ENCODE measurements at regions not wholly inside any gene's neighbourhood (a gene's known extent, or its start where the extent isn't known, plus 50 kb on each side); places are given as distances from the start of the nearest gene placed in this dataset.

DNA sequence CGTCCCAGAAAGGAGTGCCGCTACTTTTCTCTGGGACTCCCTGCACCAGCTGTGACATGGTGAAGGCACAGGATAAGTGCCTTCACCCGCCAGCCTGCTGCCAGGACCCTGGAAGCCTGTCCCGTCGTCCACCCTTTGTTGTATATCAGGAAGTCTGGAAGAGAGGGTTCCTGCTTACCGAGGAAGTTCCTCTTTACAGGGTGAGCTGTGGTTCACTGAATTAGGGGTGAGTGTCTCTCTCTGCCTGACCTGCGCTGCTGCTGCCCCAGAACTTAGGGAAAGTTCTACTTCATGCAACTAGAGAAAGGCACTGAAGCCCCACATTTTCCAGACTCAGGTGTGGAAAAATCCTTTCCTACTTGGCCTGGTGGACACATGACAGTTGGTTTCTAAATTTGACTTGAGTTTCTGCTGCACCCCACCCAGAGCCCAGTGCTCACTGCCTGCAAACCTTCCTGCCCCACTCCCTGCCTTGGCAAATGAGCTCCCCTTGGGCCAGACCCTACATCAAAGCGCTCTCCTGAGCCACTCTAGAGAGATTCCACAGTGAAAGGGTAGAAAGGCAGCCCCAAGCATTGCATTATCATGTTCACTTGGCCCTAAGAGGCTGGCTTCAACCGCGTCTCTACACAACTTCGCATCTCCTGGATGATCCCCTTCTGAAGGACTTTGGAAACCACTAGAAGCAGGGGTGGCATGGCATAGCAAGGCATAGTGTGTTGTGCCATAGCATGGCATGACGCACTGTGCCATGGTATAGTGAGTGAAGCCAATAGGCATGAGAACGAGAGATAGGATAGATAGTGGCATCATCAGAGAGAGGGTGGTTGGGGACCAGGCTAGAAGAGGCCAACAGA lies 215.8 kb upstream of the CDYL start:
- DNase-seq (ENCODE audit: low spot score): no peak

DNA sequence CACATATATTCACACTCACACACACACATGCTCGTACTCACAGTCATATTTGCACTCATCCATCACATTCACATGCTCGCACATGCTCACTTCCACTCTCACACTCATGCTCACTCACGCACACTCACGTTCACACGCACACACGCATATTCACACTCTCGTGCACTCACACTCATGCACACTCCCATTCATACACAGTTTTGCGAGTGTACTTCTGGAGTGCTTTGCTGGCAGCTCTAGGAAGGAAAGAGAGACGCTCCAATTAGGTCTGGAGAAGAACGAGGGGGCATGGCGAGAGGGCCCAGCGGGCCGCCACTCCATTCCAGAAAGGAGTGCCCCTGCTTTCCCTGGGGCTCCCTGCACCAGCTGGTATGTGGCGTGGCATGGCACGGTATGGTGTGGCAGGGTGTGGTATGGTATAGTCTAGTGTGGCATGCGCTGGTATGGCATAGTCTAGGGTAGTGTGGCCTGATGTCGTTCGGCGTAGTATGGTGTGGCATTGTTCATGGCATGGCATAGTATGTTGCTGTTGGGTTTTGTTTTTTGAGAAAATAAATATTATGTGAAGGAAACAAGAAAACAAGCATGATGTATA lies 216.8 kb upstream of the CDYL start:
- no peak for DNase-seq (ENCODE audit: low spot score)

DNA sequence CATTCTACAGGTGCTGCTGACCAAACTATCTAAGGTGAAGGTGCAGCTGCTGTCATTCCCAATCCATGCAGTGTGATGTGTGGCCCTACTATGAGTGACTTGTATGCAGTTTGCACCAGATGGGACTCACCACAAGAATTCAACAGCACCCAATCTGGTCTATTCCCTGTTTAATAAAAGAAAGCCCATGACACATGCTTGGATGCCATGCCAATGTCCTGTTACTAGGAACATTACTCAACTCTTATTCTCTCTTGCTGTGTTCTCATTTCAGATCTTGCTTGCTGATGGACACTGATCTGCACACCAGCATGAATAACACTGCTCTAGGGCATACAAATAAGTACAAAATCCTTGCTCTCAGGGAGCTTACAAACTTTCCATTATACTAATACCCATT lies 221.6 kb upstream of the CDYL start:
- DNase-seq (ENCODE audit: low spot score): no peak

DNA sequence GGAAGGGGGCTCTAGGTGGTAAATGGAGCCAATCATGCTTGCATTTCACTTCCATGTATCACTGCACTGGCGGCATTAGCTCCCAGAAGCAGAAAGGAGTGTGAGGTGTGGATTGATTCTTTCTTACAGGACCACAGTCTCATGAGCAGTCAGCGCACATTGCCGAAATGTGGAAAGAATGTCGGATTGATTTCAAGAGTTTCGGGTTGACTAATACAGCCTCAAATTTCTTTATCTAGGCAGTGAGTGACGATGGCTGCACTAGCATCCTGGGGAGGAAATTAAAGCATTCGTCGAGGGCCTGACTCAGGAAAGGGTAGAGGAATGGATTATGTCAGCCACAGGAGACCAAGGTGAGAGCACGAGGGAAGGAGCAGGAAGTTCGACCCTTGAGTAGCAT lies 222.8 kb upstream of the CDYL start:
- DNase-seq (ENCODE audit: low spot score): no peak

DNA sequence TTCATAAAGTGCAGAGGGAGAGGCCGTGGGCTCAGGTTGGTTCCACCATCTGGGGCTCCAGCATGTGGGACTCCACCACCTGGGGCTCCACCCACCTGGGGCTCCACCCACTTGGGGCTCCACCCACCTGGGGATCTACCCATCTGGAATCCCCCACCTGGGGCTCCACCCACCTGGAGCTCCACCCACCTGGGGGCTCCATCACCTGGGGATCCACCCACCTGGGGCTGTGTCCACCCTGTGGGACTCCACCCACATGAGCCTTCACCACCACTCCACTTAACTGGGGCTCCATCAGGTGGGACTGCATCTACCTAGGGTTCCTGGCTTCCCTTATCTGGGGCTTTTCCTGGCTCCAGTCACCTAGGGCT lies 226.0 kb upstream of the CDYL start:
- no peak for DNase-seq (ENCODE audit: low spot score)

DNA sequence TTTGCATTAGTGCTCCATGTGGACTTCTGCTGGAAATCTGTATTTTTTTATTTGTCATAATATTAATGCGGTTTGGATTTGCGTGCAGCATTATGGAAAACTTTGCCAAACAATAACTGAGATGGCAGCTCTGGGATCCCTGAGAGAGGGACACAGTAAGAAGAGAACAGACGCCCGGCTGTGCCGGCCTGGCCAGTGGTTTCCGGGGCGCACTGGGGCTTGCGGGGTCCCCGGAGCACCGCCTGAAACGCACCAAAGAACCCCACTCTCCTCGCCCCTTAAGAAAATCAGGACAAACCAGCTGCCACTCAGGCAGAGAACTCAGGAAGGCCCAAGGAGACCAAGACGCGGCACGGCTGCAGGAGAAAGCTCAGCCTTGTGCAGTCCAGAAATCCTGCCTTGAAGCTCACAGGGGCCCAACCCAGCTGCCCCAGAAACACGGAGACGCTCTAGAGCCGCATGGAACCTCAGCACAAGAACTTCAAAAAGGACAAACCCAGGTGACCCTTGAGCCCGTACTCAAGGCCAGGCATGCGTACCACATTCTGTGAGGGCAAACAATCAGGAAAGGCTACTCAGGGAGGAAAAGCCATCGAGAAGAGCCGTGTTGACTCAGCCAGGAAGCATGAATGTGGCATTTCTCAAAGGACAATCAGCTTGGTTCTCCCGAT lies 226.5 kb upstream of the CDYL start:
- no peak for DNase-seq (ENCODE audit: low spot score)

DNA sequence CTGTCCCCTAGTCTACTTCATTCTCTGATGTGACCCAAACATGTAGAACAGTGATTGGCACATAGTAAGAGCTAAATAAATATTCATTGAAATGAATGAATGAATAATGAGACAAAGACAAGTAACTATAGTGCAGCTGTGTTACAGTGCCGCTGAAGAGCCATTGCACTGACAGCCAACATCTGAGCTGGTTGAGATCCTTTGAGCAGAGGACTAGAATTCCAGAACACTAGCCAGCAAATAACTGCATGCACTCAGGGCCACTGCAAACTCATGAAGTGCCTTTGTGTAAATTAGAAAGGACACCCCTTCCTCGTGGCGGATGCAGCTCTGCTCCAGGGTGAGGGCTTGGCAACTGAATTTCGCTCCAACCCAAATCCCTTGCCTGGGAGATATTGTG lies 230.3 kb upstream of the CDYL start:
- DNase-seq (ENCODE audit: low spot score): no peak

DNA sequence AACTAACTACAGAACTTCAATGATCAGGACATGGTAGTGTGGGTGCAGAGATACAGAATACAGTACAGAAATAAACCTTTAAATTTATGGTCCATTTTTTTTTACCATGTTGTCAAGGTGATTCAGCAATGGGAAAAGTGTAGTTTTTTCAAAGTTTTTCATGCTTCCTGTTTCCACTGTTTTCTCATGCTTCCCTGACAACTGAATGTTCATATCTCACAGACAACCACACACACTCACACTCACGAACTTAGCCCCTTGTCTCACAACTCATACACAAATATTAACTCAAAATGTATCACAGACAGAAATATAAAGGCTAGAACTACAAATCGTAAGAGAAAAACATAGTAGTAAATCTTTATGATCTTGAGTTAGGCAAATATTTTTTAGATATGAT lies 232.6 kb upstream of the CDYL start:
- DNase-seq (ENCODE audit: low spot score): no peak

DNA sequence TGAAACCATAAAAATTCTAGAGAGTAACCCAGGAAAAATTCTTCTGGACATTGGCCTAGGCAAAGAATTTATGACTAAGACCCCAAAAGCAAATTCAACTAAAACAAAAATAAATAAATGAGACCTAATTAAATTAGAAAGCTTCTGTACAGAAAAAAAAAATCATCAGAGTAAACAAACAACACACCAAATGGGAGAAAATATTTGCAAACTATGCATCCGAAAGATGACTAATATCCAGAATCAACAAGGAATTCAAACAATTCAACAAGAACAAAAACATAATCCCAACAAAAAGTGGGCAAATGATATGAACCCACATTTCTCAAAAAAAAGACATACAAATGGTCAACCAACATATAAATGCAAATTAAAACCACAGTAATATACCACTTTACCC lies 242.6 kb upstream of the CDYL start:
- DNase-seq (ENCODE audit: low spot score): no peak

DNA sequence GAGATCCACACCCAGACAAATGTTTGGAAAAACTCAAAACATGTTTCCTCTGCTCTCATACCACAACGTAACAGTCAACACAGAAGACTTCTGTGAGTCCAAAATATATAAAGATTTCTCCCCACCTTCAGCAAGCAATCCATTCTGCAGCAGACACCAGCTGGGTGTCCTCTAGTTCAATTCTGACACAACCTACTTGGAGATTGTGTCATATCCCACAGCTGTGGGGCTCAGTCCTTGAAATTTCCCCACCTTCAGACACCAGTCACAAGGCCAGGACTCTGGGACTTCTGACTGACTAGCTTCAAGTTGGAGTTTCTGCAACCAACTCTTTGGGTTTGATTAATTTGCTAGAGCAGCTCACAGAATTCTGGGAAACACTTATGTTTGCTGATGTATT lies 244.8 kb upstream of the CDYL start:
- DNase-seq (ENCODE audit: low spot score): no peak

DNA sequence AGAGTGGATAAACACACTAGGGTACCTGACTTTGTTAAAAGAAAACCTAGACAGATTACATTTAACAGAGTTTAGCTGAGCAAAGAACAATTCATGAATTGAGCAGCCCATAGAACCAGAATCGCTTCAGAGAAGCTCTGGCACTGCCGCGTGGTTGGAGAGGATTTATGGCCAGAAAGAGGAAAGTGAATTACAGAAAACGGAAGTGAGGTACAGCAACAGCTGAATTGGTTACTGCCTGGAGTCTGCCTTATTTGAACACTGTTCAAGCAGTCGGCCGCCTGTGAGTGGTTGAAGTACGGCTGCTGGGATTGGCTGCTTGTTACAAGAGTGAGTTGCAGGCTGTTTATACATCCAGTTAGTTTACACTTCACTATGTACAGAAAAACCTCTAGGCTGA lies 253.8 kb upstream of the CDYL start:
- no peak for DNase-seq (ENCODE audit: low spot score)

DNA sequence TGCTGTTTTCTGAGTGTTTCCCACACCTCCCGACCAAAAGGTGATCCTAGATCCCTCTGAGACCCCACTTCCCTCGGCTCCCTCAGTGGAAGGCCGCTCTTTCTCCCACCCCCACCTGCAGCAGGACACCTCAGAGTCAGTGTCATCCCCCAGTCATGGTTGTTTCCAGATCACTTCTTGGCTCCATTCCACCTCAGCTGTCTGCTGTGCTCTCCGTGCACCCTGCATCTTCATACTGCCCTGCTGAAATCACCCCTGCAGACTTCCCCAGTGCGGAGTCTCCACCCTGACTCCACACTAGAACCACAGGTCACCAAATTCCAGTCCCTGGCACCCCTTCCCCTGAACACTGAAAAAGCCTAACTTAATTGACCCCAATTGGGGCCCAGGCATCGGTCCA lies 255.1 kb upstream of the CDYL start:
- DNase-seq (ENCODE audit: low spot score): no peak

DNA sequence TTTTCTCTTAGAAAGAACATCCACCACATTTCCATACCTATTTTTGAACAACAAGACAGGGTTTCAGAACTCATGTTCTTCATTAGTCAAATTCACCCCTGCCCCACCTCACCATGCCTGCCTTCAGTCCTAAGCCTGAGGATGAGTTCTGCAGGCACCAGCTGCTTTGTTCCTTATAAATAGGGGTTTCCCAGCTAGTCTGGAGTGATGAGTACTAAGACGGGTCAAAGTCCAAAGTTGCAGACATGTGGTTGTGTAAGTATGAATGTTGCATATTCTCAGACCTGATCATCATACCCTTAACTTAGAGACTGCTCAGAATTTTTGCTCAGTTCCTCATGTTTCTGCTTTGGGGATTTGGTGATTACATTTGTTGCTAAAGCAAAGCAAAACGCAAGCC lies 257.7 kb upstream of the CDYL start:
- no peak for DNase-seq (ENCODE audit: low spot score)

DNA sequence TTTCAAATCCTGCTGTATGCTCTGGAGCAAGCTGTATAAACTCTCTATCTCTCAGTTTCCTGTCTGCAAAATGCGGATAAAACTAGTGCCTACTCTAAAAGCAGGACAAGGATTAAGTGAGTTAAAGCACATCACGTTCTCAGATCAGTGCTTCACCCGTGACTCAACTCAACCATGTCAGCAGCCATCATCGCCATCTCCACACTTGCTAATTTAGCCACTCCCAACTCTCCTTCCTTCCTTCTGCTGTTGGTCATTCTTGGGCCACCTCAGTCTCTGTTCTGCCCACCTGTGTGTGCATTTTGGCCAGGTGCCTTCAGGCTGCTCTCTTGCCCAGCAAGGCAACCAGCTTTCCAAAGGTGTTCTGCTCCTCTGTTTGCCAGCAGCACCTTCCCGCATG lies 260.0 kb upstream of the CDYL start:
- DNase-seq (ENCODE audit: low spot score): no peak

DNA sequence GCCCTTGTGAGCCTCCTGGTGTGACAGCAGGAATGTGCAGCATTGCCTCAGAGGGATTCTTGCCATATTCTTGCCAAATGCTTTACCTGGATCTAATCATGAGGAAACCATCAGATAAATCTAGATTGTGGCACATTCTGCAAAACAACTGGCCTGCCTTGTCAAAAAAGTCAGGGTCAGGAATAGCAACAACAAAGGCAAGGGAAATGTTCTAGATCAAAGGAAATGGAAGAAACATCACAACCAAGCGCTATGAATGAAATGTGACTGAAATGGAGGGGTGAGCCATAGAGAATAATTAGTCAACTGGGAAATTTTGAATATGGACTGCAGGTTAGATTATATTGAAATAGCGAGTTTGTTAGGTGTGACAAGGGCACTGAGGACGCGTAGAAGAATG lies 262.6 kb upstream of the CDYL start:
- no peak for DNase-seq (ENCODE audit: low spot score)

DNA sequence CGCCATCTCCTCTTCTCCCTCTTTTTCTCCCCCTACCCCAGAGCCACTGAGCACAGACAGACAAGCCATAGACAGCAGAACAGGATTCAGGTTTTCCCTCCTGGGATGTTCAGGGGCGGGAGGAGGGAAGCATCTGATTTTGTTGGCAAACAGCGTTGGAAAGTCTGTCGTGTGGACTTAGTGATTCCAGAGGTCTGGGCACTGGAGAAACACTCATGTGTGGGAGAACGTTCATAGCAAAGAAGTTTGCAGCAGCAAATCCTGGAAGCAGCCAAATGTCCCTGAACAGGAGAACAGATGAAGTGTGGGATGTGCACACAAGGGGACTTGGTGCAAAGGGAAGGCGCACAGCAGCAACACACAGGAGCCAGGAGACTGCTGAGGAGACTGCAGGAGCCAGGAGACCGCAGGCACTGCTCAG lies 264.1 kb upstream of the CDYL start:
- DNase-seq (ENCODE audit: low spot score): no peak

DNA sequence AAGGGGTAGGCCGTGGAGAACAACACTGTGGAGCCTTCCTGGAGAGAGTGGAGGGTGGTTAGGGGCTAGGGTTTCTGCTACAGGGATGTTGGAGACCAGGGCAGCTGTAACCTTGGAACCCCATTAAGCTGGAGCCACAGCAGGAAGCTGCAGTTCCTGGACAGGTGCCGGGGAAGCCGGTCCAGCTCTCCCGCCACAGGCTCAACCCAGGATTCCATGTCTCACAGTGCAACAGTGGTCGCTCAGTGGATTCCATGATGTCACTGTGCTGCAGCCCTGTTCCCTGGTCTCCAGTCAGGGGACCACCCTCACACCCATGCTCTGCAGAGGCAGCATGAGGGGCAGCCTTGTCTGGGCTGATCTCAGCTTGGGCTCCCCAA lies 264.6 kb upstream of the CDYL start:
- no peak for DNase-seq (ENCODE audit: low spot score)

DNA sequence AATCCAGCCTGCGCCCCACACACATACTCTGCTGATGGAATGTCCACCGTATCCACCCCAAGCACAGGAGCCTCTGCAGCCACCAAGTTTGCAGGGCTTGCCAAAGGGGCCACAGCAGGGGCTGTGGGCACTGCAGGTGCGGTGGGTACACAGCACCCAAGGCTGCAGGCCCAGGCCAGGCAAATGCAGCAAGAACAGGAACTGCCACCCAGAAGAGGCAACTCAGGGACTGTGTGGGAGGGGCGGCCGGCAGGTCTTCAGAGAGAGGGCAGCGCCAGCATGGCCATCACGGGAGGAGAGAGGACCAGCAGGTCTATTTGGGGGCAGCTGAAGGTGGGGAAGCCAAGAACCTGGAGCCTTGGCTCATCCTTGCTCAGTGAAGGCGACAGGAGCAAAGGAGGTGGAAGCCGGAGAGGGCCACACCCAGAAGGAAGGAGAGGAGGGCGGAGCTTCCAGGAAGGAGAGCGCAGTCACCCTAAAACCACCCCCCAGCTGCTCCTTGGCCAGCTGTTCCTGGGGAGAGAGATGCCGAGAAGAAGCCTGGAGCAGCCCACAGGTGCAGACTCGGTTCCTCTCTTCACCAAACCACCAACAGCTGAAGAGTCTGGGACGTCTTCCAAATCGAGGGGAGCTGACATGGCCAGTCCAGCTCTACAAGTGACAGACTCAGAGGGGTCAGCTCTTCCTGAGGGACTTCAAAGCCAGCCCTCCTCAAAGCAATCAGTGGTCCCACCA lies 265.1 kb upstream of the CDYL start:
- no peak for DNase-seq (ENCODE audit: low spot score)

DNA sequence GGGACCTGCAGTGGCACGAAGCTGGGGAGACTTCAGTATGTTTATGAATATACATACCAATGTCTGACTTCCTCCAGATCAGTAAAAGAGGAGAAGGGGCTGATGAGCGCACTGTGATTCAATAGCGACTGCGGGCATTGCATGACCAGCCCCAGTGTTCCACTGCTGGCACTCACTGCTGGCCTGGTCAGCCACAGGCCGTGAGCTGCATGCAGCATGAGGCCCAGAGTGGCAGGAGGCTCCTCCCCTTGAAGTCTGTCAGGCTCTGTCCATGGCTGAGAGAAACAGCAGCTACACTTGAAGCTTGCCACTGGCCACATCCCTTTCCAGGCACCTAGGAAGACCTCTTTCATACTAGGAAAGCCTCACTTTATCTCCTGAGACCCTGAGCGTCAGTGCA lies 265.9 kb upstream of the CDYL start:
- no peak for DNase-seq (ENCODE audit: low spot score)

DNA sequence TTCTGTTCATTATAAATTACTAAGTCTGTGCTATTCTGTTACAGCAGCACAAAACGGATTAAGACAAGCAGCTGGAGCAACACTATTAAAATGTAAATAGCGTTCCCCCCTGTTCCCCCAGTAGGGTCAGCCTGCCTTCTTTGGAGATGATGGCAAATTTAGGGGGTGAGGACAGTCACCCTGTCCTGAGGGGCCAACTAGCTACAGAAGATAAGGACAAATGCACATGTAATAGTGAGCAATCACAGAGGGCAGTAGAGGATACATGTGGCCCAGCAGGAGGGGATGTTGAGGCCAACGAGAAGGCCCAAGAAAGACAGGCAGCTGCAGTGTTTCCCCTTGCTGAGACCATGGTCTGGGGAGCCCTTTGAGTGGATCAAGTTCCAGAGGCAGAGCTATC lies 266.7 kb upstream of the CDYL start:
- no peak for DNase-seq (ENCODE audit: low spot score)

DNA sequence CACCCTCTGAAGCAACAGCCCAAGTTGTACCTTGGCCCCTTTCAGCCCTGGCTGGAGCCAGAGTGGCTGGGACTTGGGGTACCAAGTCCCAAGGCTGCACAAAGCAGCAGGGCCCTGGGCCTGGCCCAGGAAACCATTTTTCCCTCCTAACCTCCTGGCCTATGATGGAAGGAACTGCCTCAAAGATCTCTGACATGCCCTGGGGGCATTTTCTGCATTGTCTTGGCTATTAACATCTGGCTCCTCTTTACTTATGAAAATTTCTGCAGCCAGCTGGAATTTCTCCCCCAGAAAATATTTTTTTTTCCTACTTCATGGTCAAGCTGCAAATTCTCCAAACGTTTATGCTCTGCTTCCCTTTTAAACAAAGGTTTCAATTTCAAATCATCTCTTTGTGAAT lies 269.4 kb upstream of the CDYL start:
- DNase-seq (ENCODE audit: low spot score): no peak

DNA sequence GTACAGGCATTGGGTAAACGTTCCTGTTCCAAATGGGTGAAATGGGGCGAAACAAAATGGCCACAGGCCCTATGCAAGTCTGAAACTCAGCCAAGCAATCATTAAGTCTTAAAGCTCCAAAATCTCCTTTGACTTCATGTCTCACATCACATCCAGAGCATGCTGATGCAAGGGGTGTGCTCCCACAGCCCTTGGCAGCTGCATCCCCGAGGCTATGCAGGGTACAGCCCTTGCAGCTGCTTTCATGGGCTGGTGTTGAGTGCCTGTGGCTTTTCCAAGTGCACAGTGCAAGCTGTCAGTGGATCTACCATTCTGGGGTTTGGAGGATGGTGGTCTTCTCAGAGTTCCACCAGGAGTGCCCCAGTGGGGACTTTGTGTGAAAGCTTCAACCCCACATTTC lies 270.0 kb upstream of the CDYL start:
- no peak for DNase-seq (ENCODE audit: low spot score)

DNA sequence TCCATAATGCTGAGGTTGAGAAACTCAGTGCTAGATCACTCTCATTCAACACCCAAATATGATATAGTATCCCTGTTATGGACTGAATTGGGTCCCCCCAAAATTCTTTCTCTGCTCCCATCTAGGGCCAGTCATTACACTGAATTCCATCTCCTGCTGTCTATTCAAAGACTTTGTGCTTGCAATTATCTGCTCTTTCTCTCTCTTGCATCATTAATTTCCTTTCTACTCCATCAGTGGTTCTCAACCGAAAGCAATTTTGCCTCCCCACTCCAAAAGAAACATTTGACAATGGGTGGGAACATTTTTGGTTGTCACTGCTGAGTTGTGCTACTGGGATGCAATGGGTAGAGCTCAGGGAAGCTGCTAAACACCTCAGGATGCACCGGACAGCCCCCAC lies 271.5 kb upstream of the CDYL start:
- DNase-seq (ENCODE audit: low spot score): no peak
